ENCODE measurements at regions not wholly inside any gene's neighbourhood (a gene's known extent, or its start where the extent isn't known, plus 50 kb on each side); places are given as distances from the start of the nearest gene placed in this dataset.

- no peak for TF ChIP-seq CTCF (IDR thresholded peaks at IDR 0.05)
- no peak for TF ChIP-seq POLR2AphosphoS5 (IDR thresholded peaks at IDR 0.05)
- no peak for TF ChIP-seq POLR2A (IDR thresholded peaks at IDR 0.05; ENCODE audit: low read depth)
Observed at GRCh38 chr5:126358525-126358924, 64.7 kb upstream of the GRAMD2B start.

Measured in esophagus muscularis mucosa (tissue), 3 donors.